NCI-H2227 (cell line): ENCODE measurements at regions not wholly inside any gene's neighbourhood (a gene's known extent, or its start where the extent isn't known, plus 50 kb on each side); places are given as distances from the start of the nearest gene placed in this dataset.
"Not testable (repeated sequence)": the region's sequence is repeated elsewhere in the genome, so short reads cannot be mapped to it uniquely, and the experiment has no call there.

Experiments used
- DNase-seq: peaks from one replicate; lab custom pipeline; 2025; ENCODE audit not compliant: unreplicated experiment; lab: John Stamatoyannopoulos, UW

DNA sequence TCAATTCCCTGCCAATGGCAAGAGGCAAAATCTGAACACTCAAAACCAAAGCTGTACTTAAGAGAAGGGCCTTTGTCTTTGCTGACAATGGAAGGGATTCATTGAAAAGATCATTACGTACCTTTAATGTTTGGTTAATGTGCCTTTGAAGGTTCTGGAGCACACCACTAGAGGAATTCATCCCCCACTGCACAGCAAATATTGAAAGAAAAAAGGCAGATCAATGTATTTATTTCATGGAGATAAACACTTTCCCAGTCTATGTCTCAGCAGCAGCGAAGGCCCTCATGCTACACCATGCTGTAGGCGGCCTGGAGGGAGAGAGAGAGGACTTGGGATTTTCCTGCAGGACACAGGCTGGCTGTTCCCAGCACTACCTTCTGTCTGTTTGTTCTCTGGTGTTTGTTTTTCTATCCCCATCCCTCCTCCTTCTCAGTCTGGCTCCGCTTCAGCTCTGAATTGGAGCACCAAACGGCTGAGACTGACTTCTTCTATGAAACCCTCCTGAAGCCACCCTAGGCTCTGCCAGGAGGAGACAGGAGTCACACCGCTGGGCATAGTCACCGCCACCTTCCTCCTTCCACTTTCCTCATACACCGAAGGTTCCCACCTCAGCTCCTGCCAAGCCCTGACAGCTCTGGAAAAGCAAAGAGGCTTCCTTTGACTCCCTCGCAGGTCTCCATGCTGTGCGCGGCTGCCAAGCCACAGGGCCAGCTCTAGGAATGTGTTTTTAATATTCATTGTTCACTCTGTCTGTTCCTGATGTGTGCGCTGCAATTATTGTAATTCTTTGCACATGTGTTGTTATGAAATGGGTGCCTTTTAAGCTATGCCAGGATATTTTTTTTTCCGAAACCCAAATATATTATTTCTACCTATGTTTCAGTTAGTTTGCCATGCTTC, 301.5 kb downstream of the FZD1 start:
- no peak for DNase-seq

DNA sequence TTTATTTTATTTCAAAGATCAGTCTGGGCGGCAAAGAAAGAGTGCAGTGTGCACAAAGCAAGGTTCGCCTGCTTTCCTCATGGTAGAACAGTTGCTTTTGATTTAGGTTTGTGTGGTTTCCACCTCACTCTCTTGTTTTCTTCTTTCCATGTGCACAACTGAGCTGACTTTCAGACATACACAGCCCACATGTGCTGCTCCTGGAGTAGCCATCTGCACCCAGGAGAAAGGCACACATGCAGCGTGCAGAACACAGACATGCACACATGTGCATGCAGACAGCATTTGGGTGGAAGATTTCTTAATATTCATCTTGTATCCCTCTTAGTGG, 302.1 kb downstream of the FZD1 start:
- no peak for DNase-seq

DNA sequence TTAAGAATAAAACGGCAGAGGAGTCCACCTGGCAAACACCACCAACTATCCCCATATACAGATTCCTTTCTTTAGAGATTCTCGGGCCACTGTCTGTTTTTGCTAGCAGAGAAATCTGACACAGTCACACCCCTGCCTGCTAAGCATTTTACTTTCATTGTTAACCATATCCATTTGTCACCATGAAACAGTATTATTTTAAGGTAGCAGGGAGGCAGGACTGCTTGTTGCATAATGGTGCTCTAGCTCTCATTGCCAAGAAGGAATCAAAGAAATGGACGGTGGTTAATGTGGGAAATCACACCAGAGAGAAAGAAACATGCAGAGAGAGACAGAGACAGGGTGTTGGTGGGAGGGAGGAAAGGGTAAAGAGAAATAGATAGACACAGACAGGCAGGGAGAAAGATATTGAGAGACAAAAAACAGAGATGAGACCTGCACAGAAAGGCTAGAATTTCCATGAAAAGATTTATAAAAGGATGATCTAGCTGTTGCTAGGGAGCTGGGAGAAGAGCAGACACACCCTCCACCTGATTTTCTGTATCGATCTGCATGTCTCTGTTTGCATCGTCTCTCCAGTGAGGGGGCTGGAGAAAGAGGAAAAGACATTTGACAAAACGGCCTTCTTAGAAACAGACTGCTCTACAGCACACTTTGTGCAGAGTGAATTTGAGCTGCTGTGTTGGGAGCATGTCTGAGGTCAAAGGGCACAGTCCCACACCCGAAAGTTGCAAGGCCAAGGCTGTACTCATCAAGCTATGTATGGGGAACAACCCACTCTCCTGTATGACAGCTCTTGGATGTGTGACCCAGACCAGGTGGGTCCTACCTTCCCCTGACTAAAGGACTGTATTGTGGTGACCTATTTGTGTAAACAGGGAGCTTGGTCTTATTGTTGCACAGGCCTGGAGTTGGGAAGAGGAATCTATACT, 303.1 kb downstream of the FZD1 start:
- DNase-seq: no peak

DNA sequence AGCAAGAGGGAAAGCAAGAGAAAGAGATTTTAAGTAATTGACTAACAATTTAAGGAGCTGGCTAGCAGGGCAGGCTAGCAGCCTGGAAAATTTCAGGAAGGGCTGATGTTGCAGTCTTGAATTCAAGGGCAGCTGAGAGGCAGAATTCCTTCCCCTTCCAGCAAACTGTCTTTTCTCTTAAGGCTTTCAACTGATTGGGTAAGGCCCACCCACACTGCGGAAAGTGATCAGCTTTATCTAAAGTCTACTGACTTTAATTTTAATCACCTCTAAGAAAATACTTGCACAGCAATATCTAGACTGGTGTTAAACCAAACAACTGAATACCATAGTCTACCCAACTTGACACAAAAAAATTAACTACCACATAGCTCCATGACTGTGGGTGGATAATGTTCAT, 303.9 kb downstream of the FZD1 start:
- no peak for DNase-seq

DNA sequence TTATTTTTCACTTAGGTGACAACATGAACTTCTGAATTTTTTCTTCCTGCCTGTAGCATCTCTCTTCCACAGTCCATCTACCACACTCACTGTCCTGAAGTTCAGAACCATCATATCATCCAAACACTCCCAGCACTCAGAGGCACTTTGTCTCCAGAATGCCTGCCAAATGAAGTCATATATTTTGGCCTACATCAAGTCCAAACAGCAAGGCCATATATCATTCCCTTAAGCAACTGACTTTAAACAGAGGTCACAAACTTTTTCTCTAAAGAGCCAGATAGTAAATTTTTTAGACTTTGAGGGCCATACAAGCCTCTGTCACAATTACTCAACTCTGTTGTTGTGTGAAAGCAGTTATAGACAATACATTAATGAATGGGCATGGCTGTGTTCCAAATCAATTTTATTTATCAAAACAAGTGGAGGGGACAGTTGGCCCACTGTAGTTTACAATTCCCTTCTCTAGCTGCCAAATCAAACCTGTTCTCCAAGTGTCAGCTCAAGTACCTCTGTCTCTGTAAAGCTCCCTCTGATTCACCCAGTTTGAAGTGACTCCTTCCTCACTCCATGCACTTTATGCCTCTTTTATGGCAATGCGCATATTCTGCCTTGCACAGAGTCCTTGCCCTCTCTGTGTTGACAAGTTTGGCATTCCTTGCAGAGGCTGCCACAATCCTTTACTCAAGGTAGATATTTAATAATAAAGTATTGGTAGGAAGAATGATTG, 305.7 kb downstream of the FZD1 start:
- no peak for DNase-seq

GRCh38 chr7:91570560-91570959, 306.3 kb downstream of the FZD1 start:
- no peak for DNase-seq

DNA sequence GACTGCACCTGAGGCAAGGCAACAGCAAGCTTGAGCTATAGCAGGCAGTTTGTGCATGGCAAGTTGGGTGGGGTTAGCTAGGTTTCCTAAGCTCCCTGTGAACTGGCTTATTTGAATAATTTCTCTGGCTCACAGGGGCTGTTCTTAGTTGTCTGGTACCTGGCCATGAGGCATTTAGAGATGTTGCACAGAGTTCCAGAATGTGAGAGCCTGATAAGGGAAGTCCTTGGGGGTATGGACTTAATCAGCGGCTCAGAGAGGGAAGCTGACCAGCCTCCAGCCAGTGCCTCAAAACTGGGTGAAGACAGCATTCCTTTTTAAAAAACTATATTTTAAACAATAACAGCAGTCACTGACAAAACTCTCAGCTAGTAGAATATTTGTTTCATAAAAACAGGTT, 307.4 kb downstream of the FZD1 start:
- DNase-seq: no peak

DNA sequence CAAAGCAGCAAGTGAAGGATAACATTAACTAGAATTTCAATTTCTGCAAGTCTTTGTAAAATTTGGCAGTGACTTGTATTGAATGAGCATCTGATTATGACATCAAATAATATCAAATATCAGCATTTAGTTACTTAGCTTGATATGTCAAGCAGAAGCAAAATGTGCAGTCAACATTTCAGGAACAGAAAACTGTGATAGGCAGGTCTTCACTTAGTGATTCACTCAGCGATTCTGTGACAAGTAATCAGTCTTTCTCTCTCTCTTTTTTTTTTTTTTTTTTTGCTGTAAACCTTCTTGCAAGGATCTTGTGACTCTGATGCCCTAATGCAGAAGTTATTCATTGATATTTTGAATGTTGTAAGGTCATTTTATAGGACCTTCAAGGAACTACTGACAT, 307.1 kb downstream of the MTERF1 start:
- no peak for DNase-seq

DNA sequence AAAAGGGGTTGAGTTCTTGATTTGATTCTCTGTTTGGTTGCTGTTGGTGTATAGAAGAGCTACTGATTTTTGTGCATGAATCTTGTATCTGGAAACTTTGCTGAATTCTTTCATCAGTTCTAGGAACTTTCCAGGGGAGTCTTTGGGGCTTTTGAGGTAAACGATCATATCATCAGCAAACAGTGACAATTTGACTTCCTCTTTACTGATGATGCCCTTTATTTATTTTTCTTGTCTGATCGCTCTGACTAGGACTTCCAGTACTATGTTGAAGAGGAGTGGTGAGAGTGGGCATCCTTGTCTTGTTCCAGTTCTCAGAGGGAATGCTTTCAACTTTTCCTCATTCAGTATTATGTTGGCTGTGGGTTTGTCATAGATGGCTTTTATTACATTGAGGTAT, 304.0 kb downstream of the MTERF1 start:
- not testable (repeated sequence) for DNase-seq

GRCh38 chr7:91579837-91580236, 300.7 kb downstream of the MTERF1 start:
- no peak for DNase-seq

DNA sequence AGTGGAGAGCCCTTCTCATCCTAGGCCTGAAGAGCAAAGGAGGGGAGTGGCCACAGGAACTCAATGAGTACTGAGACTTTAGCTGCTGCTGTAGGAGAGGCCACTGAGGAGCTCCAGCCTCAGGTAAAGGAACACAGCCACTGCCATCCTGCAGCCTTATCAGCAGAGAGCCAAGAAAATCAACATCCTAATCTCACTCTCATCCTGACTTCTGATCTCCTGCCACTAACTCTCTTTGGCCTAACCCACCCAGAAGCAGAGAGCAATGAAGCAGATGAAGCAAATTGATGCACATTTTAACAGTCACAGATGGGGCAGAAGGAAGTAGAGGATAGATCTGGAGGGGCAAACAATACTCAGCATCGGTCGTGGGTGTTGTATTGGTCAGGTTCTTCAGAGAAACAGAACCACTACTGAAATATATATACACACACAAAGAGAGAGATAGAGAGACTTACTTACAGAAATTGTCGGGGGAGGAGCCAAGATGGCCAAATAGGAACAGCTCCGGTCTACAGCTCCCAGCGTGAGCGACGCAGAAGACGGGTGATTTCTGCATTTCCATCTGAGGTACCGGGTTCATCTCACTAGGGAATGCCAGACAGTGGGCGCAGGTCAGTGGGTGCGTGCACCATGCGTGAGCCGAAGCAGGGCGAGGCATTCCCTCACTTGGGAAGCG, 297.6 kb downstream of the MTERF1 start:
- DNase-seq: no peak

DNA sequence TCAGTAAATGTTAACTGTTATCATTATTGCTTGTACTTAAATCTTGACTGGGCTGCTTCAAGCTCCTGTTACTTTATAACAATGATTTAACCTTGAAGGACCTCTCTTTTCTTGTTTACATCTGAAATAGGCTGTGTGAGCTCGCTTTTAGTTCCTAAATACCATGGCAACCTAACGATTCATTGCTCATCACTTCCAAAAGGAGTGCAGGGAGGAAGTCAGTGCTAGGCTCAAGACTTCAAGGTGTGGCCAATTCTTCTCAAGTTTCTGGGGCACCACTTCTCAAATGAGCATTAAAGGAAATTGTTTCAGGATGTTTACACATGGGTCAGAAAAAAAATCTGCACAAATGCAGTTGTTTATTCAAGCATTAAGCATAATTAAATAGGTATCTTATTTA, 284.2 kb downstream of the MTERF1 start:
- no peak for DNase-seq

DNA sequence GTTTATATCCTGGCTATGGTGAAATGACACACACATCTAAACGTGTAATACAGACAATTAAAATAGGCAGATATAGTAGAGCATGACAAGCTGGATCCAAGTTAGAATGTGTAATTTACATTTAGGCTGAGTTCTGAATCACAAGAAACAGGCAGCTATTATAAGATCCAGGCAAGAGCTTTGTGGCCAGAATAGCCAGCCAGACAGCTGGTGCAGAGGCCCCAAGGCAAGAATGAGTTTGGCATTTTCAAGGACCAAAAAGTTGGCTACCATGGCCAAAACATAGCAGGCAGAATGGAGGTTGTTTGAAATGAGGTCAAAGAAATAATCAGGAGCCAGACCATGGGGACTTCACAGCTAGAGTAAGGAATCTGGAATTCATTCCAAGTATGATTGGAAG, 281.7 kb downstream of the MTERF1 start:
- DNase-seq: no peak

- DNase-seq: no peak
These were observed 280.4 kb downstream of the MTERF1 start for GRCh38 chr7:91600112-91600511.

- DNase-seq: no peak
These were observed 276.8 kb downstream of the MTERF1 start for GRCh38 chr7:91603707-91604106.

DNA sequence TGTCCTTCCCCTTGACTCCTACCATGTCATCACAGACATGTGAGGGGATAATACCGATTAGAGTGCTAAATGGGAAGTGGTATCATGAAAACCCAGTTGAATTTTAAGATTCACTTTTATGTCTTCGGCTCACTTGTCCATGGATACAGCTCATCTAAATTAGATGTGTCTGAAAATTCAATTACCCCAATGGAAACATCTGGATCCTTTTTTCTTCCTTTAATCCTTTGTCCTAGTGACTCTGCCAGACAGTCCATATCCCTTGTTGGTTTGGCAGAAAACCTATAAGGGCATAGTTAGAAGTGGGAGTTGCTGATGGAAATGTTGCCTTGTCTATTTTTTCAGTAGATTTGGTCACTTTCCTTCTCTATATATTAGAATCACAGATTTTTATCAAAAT, 271.9 kb downstream of the MTERF1 start:
- no peak for DNase-seq

DNA sequence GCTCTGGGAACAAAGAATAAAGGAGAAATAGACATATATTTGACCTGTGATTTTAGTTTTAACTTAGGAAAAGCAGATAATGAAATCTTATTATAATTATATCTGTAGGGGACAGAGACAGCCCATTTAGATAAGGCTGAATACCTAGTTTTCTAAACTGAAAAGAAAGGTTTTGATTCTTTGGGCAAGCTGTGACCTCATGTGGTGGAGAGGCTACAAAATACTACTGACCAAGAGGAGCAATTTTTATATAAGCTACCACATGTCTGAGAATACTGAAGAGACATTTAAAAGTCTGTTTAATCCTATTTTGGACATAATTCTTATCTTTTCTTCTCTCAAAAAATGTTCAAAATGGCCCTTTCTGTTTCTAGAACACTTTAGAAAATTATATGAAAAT, 271.0 kb downstream of the MTERF1 start:
- no peak for DNase-seq

DNA sequence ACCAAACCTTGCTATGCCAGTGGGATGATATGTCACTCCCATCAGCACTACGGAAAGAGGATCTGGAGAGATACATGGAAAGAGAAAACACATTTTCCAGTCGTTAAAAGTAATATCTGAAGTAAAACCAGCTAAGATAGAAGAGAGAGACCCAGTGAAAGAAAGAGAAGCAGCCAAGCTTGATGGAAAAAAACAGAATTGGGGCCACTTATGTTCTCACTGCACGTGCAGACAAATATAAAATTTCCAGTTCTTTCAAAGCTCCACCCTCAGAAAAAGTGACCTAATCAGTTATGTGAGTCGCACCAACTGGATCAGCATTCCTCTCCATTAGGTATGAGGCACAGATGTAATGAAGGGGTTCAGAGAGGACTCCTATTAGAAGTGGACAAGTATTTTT, 266.1 kb downstream of the MTERF1 start:
- DNase-seq: no peak

DNA sequence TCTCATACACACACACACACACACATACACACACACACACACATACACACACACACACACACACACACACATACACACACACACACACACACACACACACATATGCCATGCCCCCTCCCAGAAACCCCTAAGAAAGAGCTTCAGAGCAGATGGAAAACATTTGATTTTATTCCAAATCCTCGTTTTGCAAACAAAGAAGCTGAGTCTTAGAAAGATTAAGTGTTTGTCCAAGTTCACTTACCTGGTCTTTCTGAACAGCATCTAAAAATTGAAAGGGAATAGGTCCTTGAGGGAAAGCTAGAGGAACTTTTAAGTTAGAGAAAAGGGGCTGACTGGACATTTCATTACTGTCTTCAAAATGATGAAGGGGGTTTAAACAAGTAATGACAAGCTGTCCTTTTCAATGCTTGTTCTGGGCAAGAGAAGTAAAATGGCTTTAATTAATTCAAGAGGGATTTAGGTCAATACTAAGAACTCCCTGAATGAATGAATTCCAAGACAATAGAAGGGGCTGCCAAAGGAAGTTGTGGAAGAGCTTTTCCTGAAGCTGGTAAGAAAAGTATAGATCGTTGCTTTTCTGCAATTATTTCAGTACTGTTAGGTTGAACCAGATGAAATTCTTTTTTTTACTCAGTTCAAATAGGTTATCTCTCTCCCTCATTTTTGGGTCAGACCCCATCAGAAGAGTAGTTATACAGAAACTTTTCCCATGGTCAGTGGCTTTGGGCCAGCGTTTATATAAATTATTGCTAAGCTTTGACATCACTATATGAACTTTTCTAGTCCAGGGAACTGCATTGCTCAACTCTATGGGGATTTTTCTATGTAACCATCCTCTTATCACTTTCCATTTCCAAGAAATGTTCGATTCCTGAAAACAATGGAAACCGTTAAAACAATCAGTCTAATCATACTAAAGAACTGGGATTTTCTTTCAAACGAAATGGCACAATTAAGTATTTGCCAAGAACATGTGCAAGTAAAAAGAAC, 261.4 kb downstream of the MTERF1 start:
- DNase-seq: no peak

- no peak for DNase-seq
These were observed 259.7 kb downstream of the MTERF1 start for GRCh38 chr7:91620827-91621226.
